Hepatocyte (in vitro differentiated cells): ENCODE measurements at regions not wholly inside any gene's neighbourhood (a gene's known extent, or its start where the extent isn't known, plus 50 kb on each side); places are given as distances from the start of the nearest gene placed in this dataset.
"Not testable (repeated sequence)": the region's sequence is repeated elsewhere in the genome, so short reads cannot be mapped to it uniquely, and the experiment has no call there.

ENCODE experiments used
- DNase-seq: peaks from one replicate; pipeline ENCODE4 v3.0.0-alpha.2; 2016; ENCODE audit warnings: low spot score
- H2AFZ ChIP-seq: fragments of 200-600 bp; sonication (generic); 2 replicates; pipeline ENCODE4 v1.6.0; 2016; ENCODE audit warnings: antibody characterized with exemption, mild to moderate bottlenecking
- H3K27ac ChIP-seq: fragments of 200-600 bp; sonication (generic); 2 replicates; pipeline ENCODE4 v1.5.1; 2016; ENCODE audit warnings: mild to moderate bottlenecking
- H3K27me3 ChIP-seq: fragments of 200-600 bp; sonication (generic); 2 replicates; pipeline ENCODE4 v1.6.1; 2016
- H3K36me3 ChIP-seq: fragments of 200-600 bp; sonication (generic); replicated peaks from 2 replicates; pipeline ENCODE4 v1.5.1; 2016; ENCODE audit warnings: low read depth; ENCODE audit not compliant: insufficient read depth
- H3K4me1 ChIP-seq: fragments of 200-600 bp; sonication (generic); 2 replicates; pipeline ENCODE4 v1.5.1; 2016; ENCODE audit warnings: mild to moderate bottlenecking, moderate library complexity; ENCODE audit not compliant: insufficient read depth
- H3K4me2 ChIP-seq: fragments of 200-600 bp; sonication (generic); 2 replicates; pipeline ENCODE4 v1.6.0; 2016
- H3K4me3 ChIP-seq: fragments of 200-600 bp; sonication (generic); 2 replicates; pipeline ENCODE4 v1.5.1; 2016; ENCODE audit warnings: mild to moderate bottlenecking
- H3K79me2 ChIP-seq: fragments of 200-600 bp; sonication (generic); 2 replicates; pipeline ENCODE4 v1.6.0; 2017; ENCODE audit warnings: mild to moderate bottlenecking
- H3K9me2 ChIP-seq: fragments of 200-600 bp; sonication (generic); replicated peaks from 2 replicates; pipeline ENCODE4 v1.6.0; 2017; ENCODE audit warnings: mild to moderate bottlenecking; ENCODE audit not compliant: insufficient read depth
- H3K9me3 ChIP-seq: fragments of 200-600 bp; sonication (generic); 2 replicates; pipeline ENCODE4 v1.5.1; 2016; ENCODE audit warnings: low read depth, mild to moderate bottlenecking
- H4K20me1 ChIP-seq: fragments of 200-600 bp; sonication (generic); 2 replicates; pipeline ENCODE4 v1.6.0; 2016; ENCODE audit warnings: mild to moderate bottlenecking; ENCODE audit not compliant: insufficient read depth, poor library complexity, severe bottlenecking
- CTCF ChIP-seq: fragments of 200-600 bp; sonication (generic); IDR thresholded peaks from 2 replicates; pipeline ENCODE4 v1.5.1; 2016; ENCODE audit warnings: antibody characterized with exemption, mild to moderate bottlenecking; ENCODE audit not compliant: poor library complexity
- EZH2 ChIP-seq: fragments of 200-600 bp; sonication (generic); IDR thresholded peaks from 2 replicates; pipeline ENCODE4 v1.6.1; 2016; ENCODE audit warnings: antibody characterized with exemption, mild to moderate bottlenecking, borderline replicate concordance
- EZH2phosphoT487 ChIP-seq: fragments of 200-600 bp; sonication (generic); IDR thresholded peaks from one replicate; pipeline ENCODE4 v1.6.1; 2018; ENCODE audit warnings: antibody characterized with exemption, mild to moderate bottlenecking, low read depth, moderate library complexity; ENCODE audit not compliant: unreplicated experiment, severe bottlenecking
- WGBS: methylation state at CpG from one replicate; pipeline ENCODE4 v1.1.6; 2016; ENCODE audit warnings: low lambda C conversion rate; ENCODE audit errors: missing lambda C conversion rate; 5-methylcytosine and 5-hydroxymethylcytosine counted together

DNA sequence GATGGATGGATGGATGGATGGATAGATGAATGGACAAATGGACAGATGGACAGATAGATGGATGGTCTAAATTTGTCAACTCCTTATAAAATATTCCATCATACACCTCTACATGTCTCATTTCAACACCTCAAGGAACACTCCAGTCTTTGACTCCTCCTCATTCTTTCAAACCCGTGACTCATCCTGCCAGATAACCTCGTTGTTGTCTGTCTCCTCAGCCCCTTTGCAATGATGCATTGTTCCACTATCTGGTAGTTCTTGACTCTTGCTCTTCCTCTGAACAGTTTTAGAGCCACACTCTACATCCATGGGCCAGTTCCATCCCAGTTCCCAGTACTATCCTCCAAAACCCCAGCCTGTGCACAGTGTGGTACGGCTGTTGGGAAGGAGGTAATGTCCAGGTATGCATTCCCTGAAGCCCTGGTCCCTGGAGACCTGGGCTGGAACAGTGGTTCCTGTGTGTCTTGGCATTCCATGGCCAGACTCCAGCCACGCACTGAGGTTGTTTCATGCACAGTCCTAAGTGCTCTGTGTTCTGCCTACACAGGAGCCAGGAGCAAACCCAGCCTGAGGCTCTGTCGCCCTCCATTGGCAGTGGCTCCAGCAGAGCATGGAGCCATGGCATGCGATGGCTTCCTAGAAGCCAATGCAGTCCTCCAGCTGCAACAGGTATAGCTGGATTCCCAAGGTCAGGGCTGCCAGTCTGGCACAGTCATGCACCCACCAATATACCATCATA, 105.7 kb downstream of the C17orf67 start:
- Histone ChIP-seq H4K20me1 (no peaks in the 10 kb centered on the region), H3K9me2 (no peaks in the 10 kb centered on the region), H2AFZ (no peak overlapping the region), H3K4me2 (no peak overlapping the region), H3K36me3 (no peaks in the 10 kb centered on the region), H3K27me3 (peaks cover 5% of the 10 kb centered on the region), H3K27ac (no peak overlapping the region), H3K4me1 (no peaks in the 10 kb centered on the region), H3K79me2 (no peaks in the 10 kb centered on the region), H3K4me3 (no peak overlapping the region), H3K9me3 (no peaks in the 10 kb centered on the region)
- DNase-seq: no peak
- WGBS: 71% methylated on average over 6 of the region's 6 CpGs
- no peak for TF ChIP-seq EZH2phosphoT487
- no peak for TF ChIP-seq CTCF
- no peak for TF ChIP-seq EZH2

GRCh38 chr17:56731096-56731495, 102.6 kb downstream of the C17orf67 start:
- not testable (repeated sequence) for H2AFZ ChIP-seq, H3K27ac ChIP-seq, H3K36me3 ChIP-seq, H3K9me2 ChIP-seq, H3K4me3 ChIP-seq, H3K4me2 ChIP-seq, H3K27me3 ChIP-seq, H3K79me2 ChIP-seq, H4K20me1 ChIP-seq, H3K9me3 ChIP-seq, H3K4me1 ChIP-seq, DNase-seq
- WGBS: 92% methylated on average over 5 of the region's 5 CpGs

DNA sequence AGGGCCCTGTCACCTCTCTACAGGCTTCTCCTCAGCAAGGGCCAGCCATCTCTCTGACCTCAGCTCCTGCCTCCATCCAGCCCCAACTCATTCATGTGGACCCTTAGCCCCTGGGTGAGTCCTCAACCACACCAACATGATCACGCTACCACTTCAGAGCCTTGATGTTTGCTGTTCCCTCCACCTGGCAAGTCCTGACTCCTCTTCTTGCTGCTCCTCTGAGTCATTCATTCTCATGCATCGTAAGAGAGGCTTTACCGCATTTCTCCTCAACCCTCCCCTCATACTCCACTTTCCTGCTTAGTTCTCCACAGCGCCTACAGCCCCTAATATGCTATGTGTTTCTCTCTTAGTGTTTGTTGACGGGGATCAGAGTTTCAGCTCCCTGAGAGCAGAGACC, 99.9 kb downstream of the C17orf67 start:
- TF ChIP-seq EZH2 (no peak), CTCF (no peak), EZH2phosphoT487 (no peak)
- Histone ChIP-seq H3K36me3 (no peaks in the 10 kb centered on the region), H3K9me2 (no peaks in the 10 kb centered on the region), H4K20me1 (no peaks in the 10 kb centered on the region), H3K4me1 (no peaks in the 10 kb centered on the region), H3K4me2 (no peak overlapping the region), H3K27me3 (no peaks in the 10 kb centered on the region), H3K4me3 (no peak overlapping the region), H3K9me3 (no peaks in the 10 kb centered on the region), H2AFZ (no peak overlapping the region), H3K79me2 (no peaks in the 10 kb centered on the region), H3K27ac (no peak overlapping the region)
- WGBS: 92% methylated on average over 5 of the region's 5 CpGs
- DNase-seq: no peak

DNA sequence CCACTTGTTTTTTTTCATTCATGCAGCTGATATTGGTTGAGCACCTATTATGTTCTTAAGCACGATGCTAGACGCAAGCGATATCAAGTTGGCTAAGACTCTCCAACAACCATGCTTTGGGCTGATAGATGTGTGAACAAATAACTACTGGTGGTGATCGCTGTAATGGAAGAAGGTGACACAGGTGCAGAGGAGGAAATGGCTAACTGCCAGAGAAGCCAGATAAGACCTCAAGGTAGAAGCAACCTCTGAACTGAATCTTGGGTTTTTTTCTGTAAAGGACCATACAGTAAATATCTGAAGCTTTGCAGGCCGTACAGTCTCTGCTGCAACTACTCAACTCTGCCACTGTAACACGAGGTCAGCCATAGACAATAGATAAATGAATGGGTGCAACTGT, 97.9 kb downstream of the C17orf67 start:
- no peak for DNase-seq
- Histone ChIP-seq H2AFZ (no peak overlapping the region), H3K4me1 (no peaks in the 10 kb centered on the region)

More for the DNA sequence above, 97.9 kb downstream of the C17orf67 start:
- no peaks in the 10 kb centered on the region for H3K79me2 ChIP-seq
- H3K27me3 ChIP-seq: no peaks in the 10 kb centered on the region
- H3K27ac ChIP-seq: no peak overlapping the region
- no peaks in the 10 kb centered on the region for H3K9me3 ChIP-seq
- H3K36me3 ChIP-seq: no peaks in the 10 kb centered on the region
- TF ChIP-seq EZH2 (no peak), CTCF (no peak), EZH2phosphoT487 (no peak)
- WGBS: 92% methylated on average over 6 of the region's 6 CpGs
- no peaks in the 10 kb centered on the region for H4K20me1 ChIP-seq
- H3K4me2 ChIP-seq: no peak overlapping the region
- H3K9me2 ChIP-seq: no peaks in the 10 kb centered on the region
- H3K4me3 ChIP-seq: no peak overlapping the region
